Astrocyte of the spinal cord (primary cell): ENCODE measurements at regions not wholly inside any gene's neighbourhood (a gene's known extent, or its start where the extent isn't known, plus 50 kb on each side); places are given as distances from the start of the nearest gene placed in this dataset.

Experiments
- DNase-seq: peaks from one replicate; pipeline ENCODE4 v3.0.0; 2011; ENCODE audit warnings: low read depth, low spot score
- H3K4me3 ChIP-seq: 2 replicates; pipeline ENCODE4 v1.5.1; 2011; ENCODE audit warnings: low read depth, mild to moderate bottlenecking, low read length, moderate library complexity
- in situ Hi-C: cut with HindIII; loops from 2 replicates; pipeline ENCODE4 v1.10.0; 2017; ENCODE audit warnings: low sequenced_read_pairs
- TF ChIP-seq, protein P1 (sequence below): IDR thresholded peaks from 2 replicates; pipeline ENCODE4 v1.5.1; 2012; ENCODE audit warnings: low read depth, mild to moderate bottlenecking, low read length, inconsistent platforms

GRCh38 chr2:23206650-23207049 lies 178.3 kb upstream of the KLHL29 start:
- TF ChIP-seq, protein P1, sequence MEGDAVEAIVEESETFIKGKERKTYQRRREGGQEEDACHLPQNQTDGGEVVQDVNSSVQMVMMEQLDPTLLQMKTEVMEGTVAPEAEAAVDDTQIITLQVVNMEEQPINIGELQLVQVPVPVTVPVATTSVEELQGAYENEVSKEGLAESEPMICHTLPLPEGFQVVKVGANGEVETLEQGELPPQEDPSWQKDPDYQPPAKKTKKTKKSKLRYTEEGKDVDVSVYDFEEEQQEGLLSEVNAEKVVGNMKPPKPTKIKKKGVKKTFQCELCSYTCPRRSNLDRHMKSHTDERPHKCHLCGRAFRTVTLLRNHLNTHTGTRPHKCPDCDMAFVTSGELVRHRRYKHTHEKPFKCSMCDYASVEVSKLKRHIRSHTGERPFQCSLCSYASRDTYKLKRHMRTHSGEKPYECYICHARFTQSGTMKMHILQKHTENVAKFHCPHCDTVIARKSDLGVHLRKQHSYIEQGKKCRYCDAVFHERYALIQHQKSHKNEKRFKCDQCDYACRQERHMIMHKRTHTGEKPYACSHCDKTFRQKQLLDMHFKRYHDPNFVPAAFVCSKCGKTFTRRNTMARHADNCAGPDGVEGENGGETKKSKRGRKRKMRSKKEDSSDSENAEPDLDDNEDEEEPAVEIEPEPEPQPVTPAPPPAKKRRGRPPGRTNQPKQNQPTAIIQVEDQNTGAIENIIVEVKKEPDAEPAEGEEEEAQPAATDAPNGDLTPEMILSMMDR = no peak
- DNase-seq = no peak
- H3K4me3 ChIP-seq = no peak overlapping the region
- in situ Hi-C loops = no loop called here

- in situ Hi-C loops = no loop called here
- TF ChIP-seq, protein P1 = no peak
- no peak for DNase-seq
- no peak overlapping the region for H3K4me3 ChIP-seq
Measured at GRCh38 chr2:23207871-23208270, 177.1 kb upstream of the KLHL29 start.

GRCh38 chr2:23208339-23208738 lies 176.6 kb upstream of the KLHL29 start:
- no peak for DNase-seq
- in situ Hi-C loops = no loop called here
- H3K4me3 ChIP-seq = no peak overlapping the region
- TF ChIP-seq, protein P1 = no peak

GRCh38 chr2:23209059-23209458 lies 175.9 kb upstream of the KLHL29 start:
- TF ChIP-seq, protein P1 = no peak
- H3K4me3 ChIP-seq = no peak overlapping the region
- in situ Hi-C loops = no loop called here
- no peak for DNase-seq

- H3K4me3 ChIP-seq = no peak overlapping the region
- in situ Hi-C loops = no loop called here
- DNase-seq = no peak
- TF ChIP-seq, protein P1 = no peak
Measured at GRCh38 chr2:23211987-23212583, 172.9 kb upstream of the KLHL29 start.

- in situ Hi-C loops = no loop called here
Measured at GRCh38 chr2:23213196-23213595, 171.8 kb upstream of the KLHL29 start.

More at GRCh38 chr2:23213196-23213595, 171.8 kb upstream of the KLHL29 start:
- H3K4me3 ChIP-seq = no peak overlapping the region
- TF ChIP-seq, protein P1 = no peak
- no peak for DNase-seq
